ENCODE measurements at regions not wholly inside any gene's neighbourhood (a gene's known extent, or its start where the extent isn't known, plus 50 kb on each side); places are given as distances from the start of the nearest gene placed in this dataset.
A peak's percentile ranks its signal among the peaks of the same experiment; 100 is the strongest.
"Not testable (repeated sequence)": the region's sequence is repeated elsewhere in the genome, so short reads cannot be mapped to it uniquely, and the experiment has no call there.

DNA sequence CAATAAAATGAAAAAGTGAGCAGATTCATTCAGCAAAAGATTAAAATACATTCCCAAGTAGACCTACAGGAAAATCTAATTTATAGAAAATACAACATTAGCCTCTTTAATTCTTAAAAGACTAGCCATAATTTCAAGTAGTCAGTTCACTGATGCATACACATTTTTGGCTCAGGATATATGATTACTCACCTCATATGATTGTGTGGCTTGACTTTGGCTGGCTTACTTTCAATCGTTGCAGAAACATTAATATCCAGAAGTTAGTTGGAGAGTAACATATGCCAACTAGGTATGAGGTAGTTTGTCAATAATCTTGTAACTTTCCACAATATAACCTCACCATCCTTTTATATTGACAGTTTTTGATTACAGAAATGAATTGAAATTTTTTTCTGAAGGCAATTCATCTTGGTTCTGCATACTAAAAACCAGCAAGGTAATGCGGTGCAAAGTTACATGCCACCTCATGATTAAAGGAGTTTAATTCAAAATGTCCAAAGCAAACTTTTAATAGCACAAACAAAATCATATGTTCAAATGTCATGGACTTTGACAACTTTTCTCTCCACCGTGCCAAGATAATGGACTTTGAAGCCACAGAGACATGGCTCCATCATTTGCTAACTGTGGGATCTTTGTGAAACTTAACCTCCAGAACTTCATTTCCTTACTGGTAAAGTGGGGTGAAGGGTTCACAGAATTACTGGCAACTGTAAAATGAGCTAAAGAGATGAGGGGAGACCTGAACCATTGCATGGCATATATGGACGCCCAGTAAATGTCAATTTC lies 76.6 kb upstream of the PAM start:
- Histone ChIP-seq H3K4me1 (no peaks in the 10 kb centered on the region), H3K9me3 (no peaks in the 10 kb centered on the region), H3K27me3 (no peaks in the 10 kb centered on the region), H3K4me3 (ENCODE audit: low read depth, low read length) (no peak overlapping the region), H3K36me3 (no peaks in the 10 kb centered on the region)
- TF ChIP-seq, protein P1, sequence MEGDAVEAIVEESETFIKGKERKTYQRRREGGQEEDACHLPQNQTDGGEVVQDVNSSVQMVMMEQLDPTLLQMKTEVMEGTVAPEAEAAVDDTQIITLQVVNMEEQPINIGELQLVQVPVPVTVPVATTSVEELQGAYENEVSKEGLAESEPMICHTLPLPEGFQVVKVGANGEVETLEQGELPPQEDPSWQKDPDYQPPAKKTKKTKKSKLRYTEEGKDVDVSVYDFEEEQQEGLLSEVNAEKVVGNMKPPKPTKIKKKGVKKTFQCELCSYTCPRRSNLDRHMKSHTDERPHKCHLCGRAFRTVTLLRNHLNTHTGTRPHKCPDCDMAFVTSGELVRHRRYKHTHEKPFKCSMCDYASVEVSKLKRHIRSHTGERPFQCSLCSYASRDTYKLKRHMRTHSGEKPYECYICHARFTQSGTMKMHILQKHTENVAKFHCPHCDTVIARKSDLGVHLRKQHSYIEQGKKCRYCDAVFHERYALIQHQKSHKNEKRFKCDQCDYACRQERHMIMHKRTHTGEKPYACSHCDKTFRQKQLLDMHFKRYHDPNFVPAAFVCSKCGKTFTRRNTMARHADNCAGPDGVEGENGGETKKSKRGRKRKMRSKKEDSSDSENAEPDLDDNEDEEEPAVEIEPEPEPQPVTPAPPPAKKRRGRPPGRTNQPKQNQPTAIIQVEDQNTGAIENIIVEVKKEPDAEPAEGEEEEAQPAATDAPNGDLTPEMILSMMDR (IDR thresholded peaks at IDR 0.05; ENCODE audit: low read depth, low read length), result no peak
- no peak for DNase-seq

DNA sequence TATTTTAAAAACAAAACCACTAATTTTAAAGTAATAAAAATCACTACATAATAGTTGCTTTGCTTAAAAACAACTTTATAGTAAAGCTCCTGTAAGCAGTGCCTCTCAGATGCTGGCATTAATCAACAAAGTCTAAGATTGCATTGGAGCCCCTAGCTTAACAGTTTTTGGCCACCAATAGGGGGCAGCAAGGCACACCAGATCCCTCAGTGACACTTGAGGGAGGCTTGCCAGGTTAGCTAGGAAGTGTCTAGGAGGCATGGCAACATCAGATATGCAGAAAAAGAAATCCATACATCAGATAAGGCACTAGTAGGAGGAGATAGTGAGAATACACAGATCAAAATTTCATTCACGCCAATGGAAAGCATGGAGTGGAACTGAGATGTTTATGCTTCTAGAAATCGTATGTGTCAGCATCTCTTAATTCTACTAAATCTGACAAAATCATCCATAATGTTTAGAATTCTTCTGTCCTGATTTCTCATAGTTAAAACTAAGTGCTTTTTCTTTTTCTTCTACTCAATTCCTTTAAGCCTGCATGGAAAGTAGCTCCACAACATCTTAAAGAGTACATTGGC lies 73.6 kb upstream of the PAM start:
- no peaks in the 10 kb centered on the region for H3K27me3 ChIP-seq
- no peaks in the 10 kb centered on the region for H3K4me1 ChIP-seq
- TF ChIP-seq, protein P1 (IDR thresholded peaks at IDR 0.05; ENCODE audit: low read depth, low read length), result peak; percentile 98
- H3K36me3 ChIP-seq, result no peaks in the 10 kb centered on the region
- no peaks in the 10 kb centered on the region for H3K9me3 ChIP-seq
- H3K4me3 ChIP-seq (ENCODE audit: low read depth, low read length), result no peak overlapping the region
- DNase-seq, result peak; percentile 81

DNA sequence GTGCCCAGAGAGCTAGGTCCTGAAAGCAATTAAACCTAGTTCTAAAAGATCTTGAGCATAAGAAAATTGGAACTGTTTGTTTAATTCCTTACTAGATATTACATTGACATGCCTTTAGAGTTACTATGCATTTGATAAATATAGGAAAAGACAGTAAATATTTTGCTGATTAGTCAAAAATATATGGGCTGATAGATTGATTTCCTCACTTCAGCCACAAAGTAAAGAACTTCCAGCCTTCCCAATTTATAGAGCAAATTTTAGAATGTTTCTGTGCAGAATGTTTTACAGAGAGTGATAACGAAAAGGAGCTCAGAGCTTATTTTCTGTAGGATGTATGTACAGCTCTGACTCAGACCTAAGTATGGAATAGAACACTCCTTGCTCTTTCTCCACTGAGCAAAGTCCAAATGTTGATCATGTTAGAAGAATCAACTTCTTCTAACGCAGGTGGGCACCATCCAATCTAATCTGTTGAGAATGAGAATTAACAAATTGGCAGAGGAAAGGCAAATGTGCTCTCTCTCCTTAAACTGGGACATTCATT lies 72.9 kb upstream of the PAM start:
- Histone ChIP-seq H3K4me3 (ENCODE audit: low read depth, low read length) (no peak overlapping the region), H3K9me3 (no peaks in the 10 kb centered on the region), H3K4me1 (no peaks in the 10 kb centered on the region), H3K36me3 (no peaks in the 10 kb centered on the region), H3K27me3 (no peaks in the 10 kb centered on the region)
- TF ChIP-seq, protein P1 (IDR thresholded peaks at IDR 0.05; ENCODE audit: low read depth, low read length), result no peak
- DNase-seq, result no peak

DNA sequence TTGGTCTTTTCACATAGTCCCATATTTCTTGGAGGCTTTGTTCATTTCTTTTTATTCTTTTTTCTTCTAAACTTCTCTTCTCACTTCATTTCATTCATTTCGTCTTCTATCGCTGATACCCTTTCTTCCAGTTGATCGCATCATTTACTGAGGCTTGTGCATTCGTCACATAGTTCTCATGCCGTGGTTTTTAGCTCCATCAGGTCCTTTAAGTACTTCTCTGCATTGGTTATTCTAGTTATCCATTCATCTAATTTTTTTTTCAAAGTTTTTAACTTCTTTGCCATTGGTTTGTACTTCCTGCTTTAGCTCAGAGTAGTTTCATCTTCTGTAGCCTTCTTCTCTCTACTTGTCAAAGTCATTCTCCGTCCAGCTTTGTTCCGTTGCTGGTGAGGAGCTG lies 67.0 kb upstream of the PAM start:
- not testable (repeated sequence) for H3K36me3 ChIP-seq; DNase-seq; H3K4me1 ChIP-seq; H3K27me3 ChIP-seq; H3K4me3 ChIP-seq (ENCODE audit: low read depth, low read length); H3K9me3 ChIP-seq

DNA sequence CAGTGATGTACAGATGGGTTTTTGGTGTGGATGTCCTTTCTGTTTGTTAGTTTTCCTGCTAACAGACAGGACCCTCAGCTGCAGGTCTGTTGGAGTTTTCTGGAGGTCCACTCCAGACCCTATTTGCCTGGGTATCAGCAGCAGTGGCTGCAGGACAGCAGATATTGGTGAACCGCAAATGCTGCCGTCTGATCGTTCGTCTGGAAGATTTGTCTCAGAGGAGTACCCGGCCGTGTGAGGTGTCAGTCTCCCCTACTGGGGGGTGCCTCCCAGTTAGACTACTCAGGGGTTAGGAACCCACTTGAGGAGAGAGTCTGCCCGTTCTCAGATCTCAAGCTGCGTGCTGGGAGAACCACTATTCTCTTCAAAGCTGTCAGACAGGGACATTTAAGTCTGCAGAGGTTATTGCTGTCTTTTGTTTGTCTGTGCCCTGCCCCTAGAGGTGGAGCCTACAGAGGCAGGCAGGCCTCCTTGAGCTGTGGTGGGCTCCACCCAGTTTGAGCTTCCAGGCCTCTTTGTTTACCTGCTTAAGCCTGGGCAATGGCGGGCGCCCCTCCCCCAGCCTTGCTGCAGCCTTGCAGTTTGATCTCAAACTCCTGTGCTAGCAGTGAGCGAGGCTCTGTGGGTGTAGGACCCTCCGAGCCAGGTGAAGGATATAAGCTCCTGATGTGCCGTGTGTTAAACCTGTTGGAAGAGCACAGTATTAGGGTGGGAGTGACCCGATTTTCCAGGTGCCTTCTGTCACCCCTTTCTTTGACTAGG lies 66.3 kb upstream of the PAM start:
- H3K36me3 ChIP-seq; H3K9me3 ChIP-seq; H3K4me3 ChIP-seq (ENCODE audit: low read depth, low read length); H3K27me3 ChIP-seq; DNase-seq; H3K4me1 ChIP-seq: not testable (repeated sequence)

DNA sequence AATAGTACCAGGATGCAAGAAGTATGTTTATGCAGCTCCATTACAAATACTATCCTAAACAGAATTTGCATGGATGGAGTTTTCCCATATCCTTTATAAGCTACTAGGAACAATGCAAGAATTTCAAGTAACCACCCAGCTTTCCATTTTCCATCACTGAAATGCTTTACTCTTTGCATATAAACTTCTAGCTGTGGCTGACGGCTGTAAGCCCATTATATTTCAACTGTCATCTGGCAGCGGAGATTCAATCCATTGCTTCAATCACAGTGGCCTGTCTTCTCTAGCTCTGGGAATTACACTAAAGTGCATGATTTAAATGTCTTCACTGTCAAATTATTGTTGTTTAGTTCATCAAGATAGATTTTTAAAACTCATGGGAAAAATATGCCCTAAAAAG lies 64.2 kb upstream of the PAM start:
- Histone ChIP-seq H3K4me1 (no peaks in the 10 kb centered on the region), H3K4me3 (ENCODE audit: low read depth, low read length) (no peak overlapping the region), H3K36me3 (no peaks in the 10 kb centered on the region), H3K27me3 (no peaks in the 10 kb centered on the region), H3K9me3 (no peaks in the 10 kb centered on the region)
- TF ChIP-seq, protein P1 (IDR thresholded peaks at IDR 0.05; ENCODE audit: low read depth, low read length), result no peak
- DNase-seq, result no peak

DNA sequence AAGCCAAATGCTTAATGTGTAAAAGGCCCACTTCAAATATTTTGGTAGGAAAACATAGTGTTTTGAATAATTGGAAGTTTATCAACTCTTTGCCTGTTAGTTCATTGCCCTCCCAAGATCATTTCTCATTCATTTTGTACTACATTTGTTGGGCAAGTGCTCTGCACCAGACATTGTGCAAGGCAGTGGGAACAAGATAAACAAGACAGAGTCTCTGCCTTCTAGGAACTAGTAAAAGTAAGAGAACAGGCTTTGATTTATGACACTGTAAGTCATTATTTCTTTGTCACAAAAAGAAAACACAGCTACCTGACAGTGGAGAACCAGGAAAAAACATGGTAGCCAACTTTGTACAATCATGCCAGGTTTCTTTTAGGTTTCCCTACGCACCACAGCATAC lies 63.7 kb upstream of the PAM start:
- Histone ChIP-seq H3K9me3 (no peaks in the 10 kb centered on the region), H3K4me1 (no peaks in the 10 kb centered on the region), H3K4me3 (ENCODE audit: low read depth, low read length) (no peak overlapping the region), H3K36me3 (no peaks in the 10 kb centered on the region), H3K27me3 (no peaks in the 10 kb centered on the region)
- no peak for DNase-seq
- TF ChIP-seq, protein P1 (IDR thresholded peaks at IDR 0.05; ENCODE audit: low read depth, low read length), result no peak

Data from BE2C (cell line).